Myocyte (in vitro differentiated cells): ENCODE measurements at regions not wholly inside any gene's neighbourhood (a gene's known extent, or its start where the extent isn't known, plus 50 kb on each side); places are given as distances from the start of the nearest gene placed in this dataset.

Experiments
- DNase-seq: peaks from one replicate; pipeline ENCODE4 v3.0.0-alpha.2; 2012; ENCODE audit warnings: low read depth

DNA sequence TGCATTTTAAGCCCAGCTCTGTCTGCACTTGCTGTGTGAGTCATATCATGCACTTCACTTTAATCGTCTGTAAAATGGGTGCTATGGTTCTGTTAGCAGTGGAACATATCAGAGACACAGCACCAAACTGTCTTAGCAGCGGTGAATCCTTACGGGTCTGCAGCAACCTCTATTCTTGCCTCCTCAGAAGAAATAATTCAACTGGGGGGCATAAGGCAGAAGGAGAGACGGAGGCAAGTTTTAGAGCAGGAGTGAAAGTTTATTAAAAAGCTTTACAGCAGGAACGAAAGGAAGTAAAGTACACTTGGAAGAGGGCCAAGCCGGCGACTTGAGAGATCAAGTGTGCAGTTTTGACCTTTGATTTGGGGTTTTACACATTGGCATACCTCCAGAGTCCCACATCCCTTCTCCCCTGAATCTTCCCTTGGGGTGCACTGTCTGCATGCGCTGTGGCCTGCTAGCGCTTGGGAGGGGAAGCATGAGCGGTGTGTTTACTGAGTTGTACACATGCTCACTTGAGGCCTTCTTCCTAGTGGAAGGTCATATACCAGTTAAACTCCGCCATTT lies 109.8 kb downstream of the DDX1 start:
- DNase-seq = no peak

DNA sequence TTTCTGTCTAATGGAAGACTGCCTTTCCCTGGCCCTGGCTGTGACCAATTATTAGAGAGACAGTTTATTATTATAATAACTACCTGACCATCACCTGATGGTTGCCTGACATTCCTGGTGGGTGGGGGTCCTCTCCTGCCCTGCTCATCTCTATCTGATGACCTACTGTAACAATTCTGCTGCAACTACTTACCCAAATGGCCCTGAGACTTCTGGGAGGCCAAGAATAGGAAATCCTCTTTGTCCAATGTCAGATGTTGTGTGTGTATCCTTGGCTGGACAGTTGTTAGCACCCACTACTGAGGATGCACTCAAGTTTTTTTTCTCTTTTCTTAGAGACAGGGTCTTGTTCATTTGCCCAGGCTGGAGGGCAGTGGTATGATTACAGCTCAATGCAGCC lies 110.3 kb downstream of the DDX1 start:
- DNase-seq = no peak

DNA sequence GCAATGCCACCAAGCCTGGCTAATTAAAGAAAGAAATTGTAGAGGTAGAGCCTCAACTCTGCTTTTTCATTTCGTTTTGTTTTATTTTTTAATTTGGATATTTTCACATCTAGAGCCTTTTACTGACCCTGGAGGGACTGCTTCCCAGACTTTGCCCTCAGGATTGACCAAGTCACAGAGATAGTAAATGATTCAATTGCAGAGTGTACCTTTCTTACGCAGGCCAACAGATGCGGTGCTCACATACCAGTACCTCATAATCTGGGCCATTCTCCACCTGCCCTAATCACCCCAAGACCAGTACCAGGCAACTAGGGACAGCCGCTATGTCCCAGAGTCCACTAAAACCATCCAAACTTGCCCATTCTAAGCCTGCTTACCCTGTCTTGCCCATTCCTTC lies 110.8 kb downstream of the DDX1 start:
- DNase-seq = no peak

DNA sequence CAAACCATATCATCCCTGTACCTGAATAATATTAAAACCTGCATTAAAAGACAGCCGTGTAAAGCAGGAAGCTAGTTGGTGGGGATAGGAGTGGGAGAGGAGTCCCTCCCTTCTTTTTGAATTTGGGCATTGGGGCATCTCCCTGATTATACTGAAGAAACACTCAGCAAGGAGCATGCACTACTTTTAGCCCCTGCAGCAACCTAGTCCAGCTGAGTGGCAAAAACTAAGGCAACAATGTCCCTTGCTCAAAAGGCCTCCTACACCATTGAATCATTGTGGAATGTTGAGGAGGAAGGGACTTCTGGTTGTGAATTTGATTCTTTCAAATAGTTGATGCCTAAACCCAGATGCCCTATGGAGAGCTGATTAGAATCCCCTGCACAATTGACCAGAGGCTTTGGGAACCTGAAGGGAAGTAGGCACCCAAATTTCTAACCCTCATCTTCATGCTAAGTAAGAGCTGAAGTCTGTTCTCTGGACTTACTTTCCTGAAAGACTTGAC lies 111.7 kb downstream of the DDX1 start:
- DNase-seq = no peak

DNA sequence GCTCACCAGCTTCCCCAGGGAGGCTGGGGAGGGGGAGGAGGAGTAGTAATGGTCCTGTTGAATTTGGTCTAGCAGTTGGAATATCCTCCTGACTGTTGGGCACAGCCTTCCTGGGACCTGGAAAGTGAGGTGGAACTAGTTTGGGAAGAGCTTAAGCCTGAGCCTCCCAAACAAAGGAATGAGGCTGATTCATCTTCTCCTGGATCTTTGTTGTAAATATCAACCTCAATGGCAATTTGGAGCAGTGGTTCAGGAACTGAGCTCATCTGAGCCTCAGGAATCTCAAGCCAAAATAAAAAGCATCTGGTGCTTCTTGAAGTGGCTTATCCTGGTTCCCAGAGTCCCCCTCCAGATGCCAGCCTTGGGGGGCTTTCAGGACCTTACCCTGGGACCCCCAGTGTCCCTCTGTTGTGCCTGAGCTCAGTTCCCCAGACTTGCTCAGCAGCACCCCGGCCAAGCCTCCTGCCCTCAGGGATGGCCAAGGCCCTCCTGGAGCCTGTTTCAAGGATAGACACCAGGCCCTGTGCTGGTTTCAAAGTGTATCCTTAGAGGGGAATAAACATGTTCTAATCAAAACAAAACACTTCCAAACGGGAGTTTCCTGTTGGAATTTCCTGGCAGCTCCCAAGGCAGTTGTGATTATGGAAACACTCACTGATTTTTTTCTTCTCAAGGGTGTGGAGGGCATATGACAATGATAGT lies 112.6 kb downstream of the DDX1 start:
- no peak for DNase-seq

DNA sequence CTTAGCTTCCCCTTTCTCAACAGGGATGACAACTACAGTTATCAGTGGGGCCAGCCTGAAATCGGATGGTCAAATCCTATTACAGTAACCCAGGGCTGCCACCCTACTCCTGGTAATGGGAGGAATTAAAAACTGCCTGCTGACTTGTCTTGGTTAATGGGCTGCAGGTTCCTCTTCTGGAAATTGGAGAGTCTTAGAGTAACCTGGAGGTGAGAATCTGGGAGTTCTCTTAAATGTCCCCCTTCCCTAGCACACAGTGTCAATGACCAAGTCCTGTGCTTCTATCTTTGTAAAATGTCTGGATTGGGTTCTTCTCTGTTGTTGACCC lies 113.1 kb downstream of the DDX1 start:
- DNase-seq = no peak

DNA sequence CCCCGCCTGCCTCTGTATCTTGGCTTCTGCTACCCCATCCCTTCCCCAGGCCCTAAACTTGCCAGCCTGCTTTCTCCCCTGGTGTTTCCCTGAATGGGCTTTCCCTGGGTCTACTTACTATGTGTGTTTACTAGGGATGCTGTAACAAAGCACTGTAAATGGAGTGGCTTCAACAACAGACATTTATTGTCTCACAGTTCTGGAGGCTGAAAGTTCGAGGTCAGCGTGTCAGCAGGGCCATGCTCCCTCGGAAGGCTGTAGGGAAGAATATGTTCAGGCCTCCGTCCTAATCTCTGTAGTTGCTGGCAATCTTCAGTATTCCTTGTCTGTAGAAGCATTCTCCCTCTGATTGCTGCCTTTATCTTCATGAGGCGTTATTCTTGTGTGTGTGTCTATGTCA lies 113.6 kb downstream of the DDX1 start:
- no peak for DNase-seq

DNA sequence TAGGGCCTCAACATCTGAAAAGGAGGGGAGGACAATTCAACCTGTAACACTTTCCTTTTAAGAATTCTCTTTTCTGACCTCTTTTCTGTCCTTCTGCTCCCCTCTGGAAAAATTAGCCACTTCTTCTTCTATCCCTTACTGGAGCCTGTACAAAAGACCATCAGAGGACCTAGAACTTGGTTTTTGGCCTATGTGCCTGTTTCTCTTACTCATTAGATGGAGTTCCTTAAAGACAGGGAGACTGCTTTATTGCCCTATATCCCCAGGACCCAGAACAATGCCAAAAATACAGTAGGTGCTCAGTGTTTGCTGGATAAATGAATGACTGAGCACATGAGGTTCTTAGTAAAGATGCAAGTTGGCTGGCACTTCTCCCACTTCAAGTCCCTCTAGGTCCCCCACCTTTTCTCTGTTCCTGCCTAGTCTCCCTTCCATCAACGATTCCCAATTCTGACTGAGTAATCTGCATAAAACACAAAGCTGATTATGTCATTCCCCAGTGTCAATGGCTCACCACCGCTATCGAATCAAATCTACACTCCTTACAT lies 114.2 kb downstream of the DDX1 start:
- no peak for DNase-seq

DNA sequence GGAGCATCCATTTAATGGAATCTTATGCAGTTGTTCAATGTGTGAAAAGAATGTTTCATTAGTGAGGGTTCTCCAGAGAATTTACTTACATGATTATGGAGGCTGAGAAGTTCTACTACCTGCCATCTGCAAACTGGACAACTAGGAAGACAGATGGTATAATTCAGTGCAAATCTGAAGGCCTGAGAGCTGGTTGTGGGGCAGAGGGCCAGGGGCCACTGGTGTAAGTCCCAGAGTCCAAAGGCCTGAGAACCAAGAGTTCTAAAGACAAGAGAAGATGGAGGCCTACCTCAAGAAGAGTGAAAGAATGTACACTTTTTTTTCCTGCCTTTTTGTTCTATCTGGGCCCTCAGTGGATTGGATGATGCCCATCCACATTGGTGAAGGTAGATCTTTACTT lies 114.8 kb downstream of the DDX1 start:
- no peak for DNase-seq

DNA sequence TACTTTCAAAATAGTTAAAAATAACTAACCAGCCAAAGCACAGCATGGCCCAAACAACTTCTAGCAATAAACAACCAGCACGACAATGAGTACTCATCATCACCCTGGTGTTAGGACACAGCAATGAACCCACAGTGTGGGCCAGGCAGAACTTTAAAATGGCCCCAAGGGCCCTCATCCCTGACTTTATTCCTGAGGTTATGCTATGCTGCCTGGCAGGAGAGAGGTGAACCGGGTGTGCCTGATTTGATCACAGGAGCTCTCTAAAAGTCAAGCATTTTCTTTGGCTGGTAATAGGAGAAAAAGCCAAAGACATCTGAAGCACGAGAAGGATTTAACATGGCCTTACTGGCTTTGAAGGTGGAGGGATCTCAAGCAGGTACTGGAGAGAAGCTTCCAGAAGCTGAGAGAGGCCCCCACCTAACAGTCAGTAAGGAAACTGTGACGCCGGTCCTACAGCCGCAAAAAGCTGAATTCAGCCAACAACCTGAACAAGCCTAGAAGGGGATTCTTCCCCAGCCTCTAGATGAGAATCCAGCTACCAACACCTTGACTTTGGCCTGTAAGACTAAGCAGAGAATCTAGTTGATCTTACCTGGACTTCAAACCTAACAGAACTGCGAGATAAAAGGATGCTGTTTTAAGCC lies 115.4 kb downstream of the DDX1 start:
- DNase-seq = no peak

DNA sequence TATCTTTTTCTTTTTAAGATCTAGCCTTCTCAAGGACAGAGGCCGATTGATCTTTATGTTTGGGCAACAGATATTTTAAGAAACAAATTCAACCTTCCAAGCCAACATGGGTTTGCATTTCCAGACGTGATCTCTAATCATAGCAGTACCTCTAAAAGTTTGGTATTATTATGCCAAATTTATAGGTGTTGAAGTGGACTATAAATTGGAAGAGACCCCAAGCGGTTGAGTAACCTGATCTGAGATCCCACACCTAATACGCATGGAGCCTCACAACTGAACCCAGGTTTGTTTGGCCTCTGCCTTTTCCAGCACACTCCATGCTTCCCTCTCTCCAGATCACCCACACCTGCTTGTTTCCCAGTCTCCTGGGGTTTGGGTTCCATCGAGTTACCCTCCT lies 116.5 kb downstream of the DDX1 start:
- DNase-seq = no peak

DNA sequence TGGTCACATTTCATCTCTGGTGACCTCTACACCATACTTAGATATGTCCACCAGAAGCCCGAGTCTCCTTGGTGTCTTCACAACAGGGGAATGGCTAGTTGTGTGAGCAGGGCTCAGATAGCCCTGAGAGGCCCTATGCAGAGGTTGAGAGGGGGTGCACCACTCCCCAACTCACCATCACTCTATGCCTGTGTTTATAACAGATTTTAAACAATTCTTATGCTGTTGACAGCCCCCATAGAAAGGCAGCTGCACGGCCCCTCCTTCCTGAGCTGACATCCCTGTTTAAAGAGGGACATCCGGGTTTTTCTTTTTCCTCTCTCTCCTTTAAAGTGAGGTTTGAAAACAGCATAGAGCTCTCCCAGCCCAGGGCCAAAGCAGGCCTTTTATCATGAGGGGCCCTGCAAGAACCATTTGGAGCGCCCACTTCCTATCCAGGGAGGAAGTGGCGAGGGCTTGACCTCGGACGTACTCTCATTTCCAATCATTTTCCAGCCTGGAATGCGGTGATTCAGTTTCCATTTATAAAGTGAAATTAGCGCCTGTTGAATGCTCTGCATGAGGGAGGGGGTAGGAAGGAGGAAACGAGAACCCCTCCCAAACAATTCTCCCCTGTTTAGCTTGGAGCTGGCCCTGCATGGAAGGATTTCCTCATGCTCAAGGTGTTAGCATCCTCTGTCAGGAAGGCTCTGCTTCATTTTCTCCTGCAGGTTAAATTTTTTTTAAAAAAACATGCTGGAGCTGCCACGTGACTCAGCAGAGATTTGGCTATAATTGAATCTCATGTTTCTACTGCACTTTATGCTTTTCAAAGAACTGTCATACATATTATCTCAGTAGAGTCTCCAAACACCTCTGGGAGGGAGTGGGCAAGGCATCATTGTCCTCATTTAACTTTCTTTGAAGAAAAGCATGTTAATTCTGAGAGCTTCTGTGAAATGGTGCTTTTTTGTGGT lies 117.5 kb downstream of the DDX1 start:
- no peak for DNase-seq

DNA sequence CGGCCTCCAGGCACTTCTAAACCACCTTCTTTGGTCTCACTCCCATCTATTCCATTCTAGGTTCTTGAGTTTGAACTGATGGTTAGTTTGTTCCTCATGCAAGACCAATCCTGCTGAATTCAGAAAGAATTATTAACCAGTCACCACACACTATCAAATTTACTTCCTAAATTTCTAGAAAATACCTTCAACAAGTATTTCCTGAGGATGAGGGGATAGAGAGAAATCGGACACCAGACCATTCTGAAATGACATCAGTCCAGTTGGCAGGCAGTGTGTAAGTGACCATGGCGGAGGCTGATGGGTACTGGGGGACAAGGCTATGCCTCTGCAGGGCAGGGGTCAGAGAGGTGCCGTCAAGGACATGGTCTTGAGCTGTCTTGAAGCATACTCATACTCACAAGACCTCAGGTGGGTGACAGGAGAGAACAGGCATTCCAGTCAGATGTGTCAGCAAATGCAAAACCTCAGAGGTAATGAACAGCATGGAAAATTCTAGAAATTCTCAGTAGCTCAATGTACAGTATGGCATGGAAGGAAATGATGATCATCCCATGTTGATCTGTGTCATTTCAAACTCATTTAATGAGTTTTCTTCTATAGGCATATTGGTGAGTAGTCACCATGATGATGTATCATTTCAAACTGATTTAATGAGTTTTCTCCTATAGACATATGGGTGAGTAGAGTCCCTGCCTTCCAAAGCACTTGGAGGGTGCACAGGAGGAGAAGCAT lies 119.6 kb downstream of the DDX1 start:
- no peak for DNase-seq

DNA sequence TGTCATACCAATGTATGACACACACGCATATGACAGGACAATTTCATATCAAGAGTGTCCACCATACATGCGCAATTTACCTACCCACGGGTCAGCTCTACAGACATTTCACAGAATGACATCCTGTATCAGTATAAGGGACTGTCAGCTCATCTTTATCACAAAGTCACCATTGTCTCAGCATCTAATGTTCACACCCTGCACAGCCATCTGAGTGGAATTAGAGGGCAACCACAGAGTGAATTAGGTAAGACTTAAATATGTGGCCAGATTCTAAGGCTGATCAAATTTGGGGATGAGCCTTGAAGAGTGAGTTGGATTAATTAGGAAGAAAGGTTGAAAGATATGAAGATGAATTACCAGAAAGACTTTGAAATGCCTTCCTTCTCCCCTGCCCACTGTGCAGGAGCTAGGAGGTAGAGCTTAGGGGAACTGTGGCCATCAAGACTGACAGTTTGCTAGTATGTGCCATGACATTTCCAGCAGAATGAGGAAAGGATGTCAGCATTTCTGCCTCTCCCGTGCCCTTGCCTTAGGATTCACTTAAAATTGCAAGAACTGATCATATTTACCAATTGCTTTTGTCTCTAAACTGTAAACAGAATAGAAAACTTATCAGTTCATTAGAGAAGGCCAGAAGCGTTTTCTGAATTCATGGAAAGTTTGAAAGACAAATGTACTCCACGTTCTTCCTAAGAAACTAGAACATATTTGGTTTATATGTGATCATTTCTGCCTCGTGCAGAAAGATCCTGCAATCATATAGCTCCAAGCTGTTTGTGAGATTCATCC lies 121.1 kb downstream of the DDX1 start:
- DNase-seq = no peak

DNA sequence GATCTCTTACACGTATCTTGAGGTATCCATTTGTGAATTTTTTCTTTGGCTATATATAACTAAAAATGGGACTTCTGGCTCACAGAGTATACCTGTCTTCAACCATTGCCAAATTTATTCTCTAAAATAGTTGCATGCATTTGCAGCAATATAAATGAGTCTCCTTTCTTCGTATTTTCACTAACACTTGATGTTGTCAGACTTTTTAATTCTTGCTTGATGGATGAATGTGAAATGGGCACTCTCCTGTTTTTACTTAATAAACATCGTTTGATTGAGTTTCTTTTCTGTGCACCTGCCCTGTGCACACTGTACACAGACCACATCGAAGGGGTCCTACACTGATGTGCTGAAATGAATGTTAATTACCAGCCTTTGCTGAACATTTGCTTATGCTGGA lies 121.8 kb downstream of the DDX1 start:
- DNase-seq = no peak

DNA sequence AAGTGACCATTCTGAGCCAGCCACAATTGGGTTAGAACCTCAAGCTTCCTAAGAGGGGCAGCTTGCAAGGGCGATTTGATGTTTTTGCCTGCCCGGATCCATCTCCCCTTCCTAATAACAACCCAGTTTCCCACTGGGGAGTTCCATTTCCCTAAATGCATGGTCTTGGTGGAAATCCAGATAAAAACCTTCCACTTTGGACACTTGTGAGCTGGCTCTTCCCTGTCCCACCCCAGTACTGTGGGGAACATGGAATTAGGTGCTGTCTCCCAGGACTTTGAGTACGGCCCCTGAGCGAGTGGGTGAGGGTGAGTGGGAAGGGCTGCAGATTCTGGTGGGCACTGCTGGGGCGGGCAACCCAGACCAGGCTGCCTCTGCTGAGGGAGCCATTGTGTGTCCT lies 122.3 kb downstream of the DDX1 start:
- DNase-seq = no peak

DNA sequence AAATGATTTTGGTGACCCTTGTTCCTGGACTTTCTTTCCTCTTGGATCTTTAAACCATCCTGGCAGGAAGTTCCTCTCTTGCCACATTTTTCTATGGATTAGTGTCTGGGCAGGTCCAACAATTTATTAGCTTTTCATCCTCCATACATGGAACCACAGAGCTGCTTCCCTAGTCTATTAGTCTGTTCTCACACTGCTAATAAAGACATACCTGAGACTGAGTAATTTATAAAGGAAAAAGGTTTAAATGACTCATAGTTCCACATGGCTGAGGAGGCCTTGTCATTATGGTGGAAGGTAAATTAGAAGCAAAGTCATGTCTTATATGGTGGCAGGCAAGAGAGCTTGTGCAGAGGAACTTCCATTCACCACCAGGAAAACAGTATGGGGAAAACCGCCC lies 122.9 kb downstream of the DDX1 start:
- DNase-seq = no peak

DNA sequence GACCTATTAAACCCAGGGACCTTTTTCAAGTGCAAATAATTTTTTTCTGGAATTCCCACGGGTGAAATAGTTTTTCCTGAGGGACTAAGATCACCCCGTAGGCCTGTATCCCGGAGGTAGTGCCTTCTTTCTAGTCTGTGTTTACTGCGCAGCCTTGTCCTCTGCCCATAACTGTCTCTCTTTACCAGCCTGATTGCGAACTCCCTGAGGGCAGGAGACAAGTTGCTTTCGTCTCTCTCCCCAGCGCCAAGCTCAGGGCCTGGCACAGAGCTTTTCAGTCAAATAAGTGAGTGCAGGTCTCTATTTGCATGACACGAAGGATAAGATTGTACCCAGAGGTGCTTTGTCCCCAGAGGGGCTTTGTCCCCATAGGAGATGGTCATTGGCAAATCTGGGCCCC lies 123.9 kb downstream of the DDX1 start:
- DNase-seq = no peak

DNA sequence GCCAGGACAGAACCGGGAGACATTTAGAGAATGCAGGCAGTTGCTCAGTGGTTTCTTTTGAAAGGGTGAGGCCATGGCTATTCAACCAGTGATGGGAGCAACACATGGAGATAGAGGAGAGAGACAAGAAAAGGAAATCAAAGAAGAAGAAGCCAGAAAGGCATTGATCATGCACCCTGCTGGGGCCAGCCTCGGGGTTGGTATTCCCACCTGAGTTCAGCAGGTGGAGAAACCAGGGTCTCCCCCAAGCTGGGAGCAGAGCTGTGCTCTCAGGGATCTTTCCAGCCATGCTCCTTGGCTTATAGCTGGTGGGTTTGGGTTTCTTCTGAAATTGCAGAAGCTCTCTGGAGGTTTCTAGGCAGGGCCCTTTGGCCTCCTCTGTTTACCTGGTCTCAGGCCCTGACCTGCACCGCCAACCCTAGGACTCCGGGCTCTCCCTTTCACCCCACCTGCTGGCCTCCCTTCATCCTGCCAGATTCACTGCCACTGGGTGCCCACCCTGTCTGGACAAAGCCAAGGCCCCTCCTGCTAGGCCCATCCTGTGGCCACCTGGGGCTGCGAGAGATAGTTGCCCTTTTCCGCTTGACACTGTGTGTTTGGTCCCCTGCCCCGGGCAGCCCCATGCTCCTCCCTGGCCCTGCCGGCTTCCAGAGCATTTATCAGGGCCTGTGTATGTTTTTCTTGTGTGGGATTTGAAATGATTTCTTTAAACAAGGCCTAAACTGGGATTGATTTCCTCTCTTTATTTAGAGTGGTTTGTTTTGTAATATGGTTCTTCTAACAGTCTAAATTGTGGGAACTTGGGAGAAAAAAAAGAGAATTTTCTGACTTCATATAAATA lies 126.7 kb downstream of the DDX1 start:
- DNase-seq = peak; percentile 47
